ENCODE measurements at regions not wholly inside any gene's neighbourhood (a gene's known extent, or its start where the extent isn't known, plus 50 kb on each side); places are given as distances from the start of the nearest gene placed in this dataset.

- no peak for TF ChIP-seq CTCF (IDR thresholded peaks at IDR 0.05)
- TF ChIP-seq POLR2A (IDR thresholded peaks at IDR 0.05), result no peak
- TF ChIP-seq EP300 (IDR thresholded peaks at IDR 0.05), result no peak
These were observed 75.5 kb downstream of the TSPAN17 start for GRCh38 chr5:176722757-176723156.

Data from tibial nerve (tissue), 4 donors.